Nephron (organoid): ENCODE measurements at regions not wholly inside any gene's neighbourhood (a gene's known extent, or its start where the extent isn't known, plus 50 kb on each side); places are given as distances from the start of the nearest gene placed in this dataset.
"Not testable (repeated sequence)": the region's sequence is repeated elsewhere in the genome, so short reads cannot be mapped to it uniquely, and the experiment has no call there.

Experiments
- H3K27ac Mint-ChIP-seq, 3 experiments: 2 replicates each; pipeline ENCODE4 v1.8.0; 2020; ENCODE audit warnings: mixed read lengths in 3 of 3, mild to moderate bottlenecking in 2 of 3, moderate library complexity in 1 of 3
- H3K27me3 Mint-ChIP-seq: 2 replicates; pipeline ENCODE4 v1.8.0; 2021; ENCODE audit warnings: low read depth, mild to moderate bottlenecking, moderate library complexity, mixed read lengths
- H3K36me3 Mint-ChIP-seq: 2 replicates; pipeline ENCODE4 v1.8.0; 2020; ENCODE audit warnings: low read depth, mixed read lengths
- H3K4me1 Mint-ChIP-seq: 2 replicates; pipeline ENCODE4 v1.8.0; 2020; ENCODE audit warnings: mixed read lengths
- H3K4me3 Mint-ChIP-seq, 3 experiments: 2 replicates each; pipeline ENCODE4 v1.8.0; 2020; ENCODE audit warnings: mild to moderate bottlenecking in 3 of 3, mixed read lengths in 3 of 3, moderate library complexity in 2 of 3
- H3K9me3 Mint-ChIP-seq: 2 replicates; pipeline ENCODE4 v1.8.0; 2020; ENCODE audit warnings: mixed read lengths

DNA sequence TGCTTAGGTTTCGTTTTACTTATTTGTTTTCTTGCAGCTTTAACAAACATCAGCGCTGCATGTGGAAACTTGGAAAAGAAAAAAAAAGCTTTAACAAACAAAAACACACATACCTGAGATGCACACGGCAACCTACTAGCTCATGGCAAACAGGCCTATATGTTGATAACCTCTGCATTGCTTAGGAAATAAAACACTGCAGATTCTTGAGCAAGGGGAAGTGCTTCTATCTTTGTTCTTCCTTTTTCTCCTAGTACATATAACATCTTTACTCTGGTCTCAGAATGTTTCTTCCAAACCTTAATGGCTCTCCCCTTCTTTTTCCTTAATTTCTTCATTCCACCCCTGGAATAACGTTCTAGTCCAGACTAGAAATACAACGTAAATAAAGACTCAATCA is 142.9 kb upstream of the NBPF9 start:
- H3K36me3 Mint-ChIP-seq, H3K4me1 Mint-ChIP-seq, H3K9me3 Mint-ChIP-seq, H3K27ac Mint-ChIP-seq, H3K4me3 Mint-ChIP-seq, H3K27me3 Mint-ChIP-seq: not testable (repeated sequence)

DNA sequence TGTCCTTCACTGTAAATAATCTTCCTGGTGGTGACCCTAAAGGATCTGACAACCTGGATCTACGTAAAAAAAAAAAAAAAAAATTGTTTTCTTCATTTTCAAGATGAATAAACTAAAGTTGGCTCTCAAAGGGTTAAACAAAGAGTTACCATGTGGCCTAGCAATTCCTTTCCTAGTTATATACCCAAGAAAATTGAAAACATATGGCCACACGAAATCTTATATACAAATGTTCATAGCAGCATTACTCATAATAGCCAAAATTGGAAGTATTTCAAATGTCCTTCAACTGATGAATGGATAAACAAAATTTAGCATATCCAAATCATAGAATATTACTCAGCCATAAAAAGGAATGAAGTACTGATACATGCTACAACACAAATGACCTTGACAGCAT is 145.3 kb upstream of the NBPF9 start:
- H3K4me3 Mint-ChIP-seq, H3K9me3 Mint-ChIP-seq, H3K4me1 Mint-ChIP-seq, H3K27ac Mint-ChIP-seq, H3K27me3 Mint-ChIP-seq, H3K36me3 Mint-ChIP-seq: not testable (repeated sequence)

DNA sequence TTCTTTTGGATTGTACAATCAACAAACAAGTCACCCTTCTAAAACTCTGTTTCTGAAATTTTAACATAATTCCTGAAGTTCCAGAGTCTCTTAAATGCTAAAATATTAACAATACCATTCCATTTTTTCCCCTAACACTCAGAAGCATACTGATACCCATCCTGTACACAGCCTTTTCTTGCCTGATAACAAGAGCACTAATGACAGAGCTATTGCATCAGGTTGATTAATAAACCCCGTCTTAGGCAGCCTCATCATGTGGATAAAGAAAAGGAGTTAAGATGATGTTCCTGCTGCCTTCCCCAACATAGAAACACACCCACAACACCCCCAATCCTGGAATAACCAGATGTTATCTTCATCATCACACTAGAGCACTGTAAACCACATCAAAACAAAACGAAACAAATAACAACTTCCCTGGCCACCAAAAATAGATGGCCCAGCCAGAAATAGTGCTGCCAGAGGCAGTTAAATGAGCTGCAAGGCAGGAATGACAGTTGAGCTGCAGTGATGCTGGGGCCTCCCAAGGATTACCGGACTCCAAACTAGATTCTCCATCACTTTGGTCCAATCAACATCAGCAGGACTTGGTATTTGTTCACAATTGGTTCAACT is 146.6 kb upstream of the NBPF9 start:
- H3K36me3 Mint-ChIP-seq, H3K27ac Mint-ChIP-seq, H3K27me3 Mint-ChIP-seq, H3K9me3 Mint-ChIP-seq, H3K4me3 Mint-ChIP-seq, H3K4me1 Mint-ChIP-seq: not testable (repeated sequence)

DNA sequence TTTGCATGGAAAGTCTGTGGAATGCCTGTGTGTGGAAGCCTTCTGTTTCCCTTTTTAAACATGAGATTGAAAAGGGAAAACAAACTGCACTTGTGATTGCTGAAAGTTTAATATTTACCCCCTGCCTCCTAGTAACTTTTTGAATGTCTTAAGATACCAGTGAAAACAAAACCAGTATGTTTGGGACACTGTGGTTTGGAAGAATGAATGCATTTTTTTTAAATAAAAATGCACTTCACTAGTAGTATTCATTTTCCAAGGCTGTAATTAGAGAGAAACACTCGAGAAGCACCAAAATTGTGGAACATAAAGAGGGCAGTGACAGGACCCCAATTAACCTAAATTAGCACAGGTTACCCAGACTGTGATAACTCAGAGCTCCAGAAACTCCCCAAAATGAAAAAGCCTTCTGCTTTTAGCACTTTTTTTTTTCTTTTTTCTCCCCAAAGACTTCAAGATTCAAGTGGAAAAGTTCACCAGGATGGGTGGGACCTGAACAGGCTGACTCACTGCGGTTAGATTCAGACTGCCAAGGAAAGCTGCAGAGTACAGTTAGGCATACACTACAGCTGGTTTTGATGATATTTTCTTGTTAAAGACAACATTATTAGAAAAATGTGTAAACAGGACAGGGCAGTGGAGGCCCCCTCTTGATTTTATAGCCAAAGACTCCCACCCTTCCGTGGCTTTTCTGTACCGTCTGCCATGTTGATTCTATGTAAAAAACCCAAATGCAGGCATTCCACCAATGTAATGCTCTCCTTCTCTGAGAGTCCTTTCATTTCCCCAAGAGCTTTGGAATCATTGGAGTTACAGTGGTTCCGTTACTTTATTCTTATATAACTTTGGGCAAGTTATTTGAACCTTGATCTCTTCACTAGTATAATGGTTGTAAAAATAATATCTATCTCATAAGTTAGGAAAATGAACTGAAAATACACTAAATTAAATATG is 151.8 kb upstream of the NBPF9 start:
- not testable (repeated sequence) for H3K27me3 Mint-ChIP-seq, H3K4me3 Mint-ChIP-seq, H3K36me3 Mint-ChIP-seq, H3K4me1 Mint-ChIP-seq, H3K27ac Mint-ChIP-seq, H3K9me3 Mint-ChIP-seq

DNA sequence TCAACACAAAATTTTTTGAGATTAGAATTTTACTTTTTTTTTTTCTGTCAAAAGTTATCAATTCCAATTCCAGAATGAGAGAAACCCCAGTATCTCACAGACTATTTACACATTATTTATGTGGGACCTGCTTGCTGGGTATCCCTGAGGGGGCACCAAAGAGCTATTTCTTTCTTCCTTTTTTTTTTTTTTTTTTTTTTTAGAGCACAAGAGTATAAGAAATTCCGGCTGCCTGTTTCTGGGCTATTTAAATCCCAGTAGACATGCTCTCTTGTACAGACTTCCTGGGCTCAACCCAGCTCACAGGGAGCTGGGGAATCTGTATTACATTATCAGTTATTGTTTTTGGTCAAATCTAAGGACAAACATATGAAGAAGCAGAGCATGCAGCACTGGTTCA is 156.9 kb upstream of the NBPF9 start:
- not testable (repeated sequence) for H3K27ac Mint-ChIP-seq, H3K27me3 Mint-ChIP-seq, H3K36me3 Mint-ChIP-seq, H3K4me3 Mint-ChIP-seq, H3K9me3 Mint-ChIP-seq, H3K4me1 Mint-ChIP-seq

DNA sequence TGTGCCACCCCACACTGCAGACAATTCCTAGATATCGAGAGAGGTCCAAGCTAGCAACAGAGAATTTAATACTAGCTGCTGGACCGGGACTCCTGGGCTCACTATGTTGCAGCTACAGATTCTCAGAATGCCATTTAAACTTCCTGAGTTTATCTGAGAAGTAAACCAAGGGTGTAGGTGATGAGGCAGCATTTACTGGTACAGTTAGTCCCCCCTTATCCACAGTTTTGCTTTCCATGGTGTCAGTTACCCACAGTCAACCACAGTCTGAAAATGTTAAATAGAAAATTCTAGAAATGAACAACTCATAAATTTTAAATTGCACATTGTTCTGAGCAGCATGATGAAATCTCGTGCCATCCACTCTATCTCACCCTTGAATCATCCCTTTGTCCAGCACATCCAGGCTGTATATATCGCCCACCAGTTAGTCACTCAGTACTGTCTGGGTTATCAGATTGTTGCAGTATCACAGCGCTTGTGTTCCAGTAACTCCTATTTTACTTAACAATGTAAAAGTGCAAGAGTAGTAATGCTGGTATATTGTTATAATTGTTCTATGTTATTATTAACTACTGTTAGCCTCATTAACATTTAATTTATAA is 157.5 kb upstream of the NBPF9 start:
- H3K36me3 Mint-ChIP-seq, H3K4me3 Mint-ChIP-seq, H3K4me1 Mint-ChIP-seq, H3K27ac Mint-ChIP-seq, H3K9me3 Mint-ChIP-seq, H3K27me3 Mint-ChIP-seq: not testable (repeated sequence)

DNA sequence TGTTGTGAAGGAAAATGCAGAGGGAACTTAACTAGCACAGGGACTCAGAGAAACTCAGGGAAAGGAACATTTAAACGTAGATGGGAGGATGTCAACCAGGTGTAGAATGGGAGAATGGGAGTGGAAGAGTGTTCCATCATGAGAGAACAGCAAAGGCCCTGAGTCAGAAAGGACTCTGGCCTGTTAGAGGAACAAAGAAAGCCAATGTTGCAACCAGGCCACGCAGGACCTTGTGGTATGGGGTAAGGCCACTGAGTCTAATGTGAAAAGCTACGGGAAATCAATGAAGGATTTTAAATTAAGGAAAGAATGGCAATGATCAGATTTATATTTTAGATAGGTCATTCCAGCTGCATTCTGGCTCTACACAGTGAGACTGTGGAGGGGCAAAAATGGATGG is 163.9 kb upstream of the NBPF9 start:
- not testable (repeated sequence) for H3K4me1 Mint-ChIP-seq, H3K27ac Mint-ChIP-seq, H3K27me3 Mint-ChIP-seq, H3K4me3 Mint-ChIP-seq, H3K36me3 Mint-ChIP-seq, H3K9me3 Mint-ChIP-seq

DNA sequence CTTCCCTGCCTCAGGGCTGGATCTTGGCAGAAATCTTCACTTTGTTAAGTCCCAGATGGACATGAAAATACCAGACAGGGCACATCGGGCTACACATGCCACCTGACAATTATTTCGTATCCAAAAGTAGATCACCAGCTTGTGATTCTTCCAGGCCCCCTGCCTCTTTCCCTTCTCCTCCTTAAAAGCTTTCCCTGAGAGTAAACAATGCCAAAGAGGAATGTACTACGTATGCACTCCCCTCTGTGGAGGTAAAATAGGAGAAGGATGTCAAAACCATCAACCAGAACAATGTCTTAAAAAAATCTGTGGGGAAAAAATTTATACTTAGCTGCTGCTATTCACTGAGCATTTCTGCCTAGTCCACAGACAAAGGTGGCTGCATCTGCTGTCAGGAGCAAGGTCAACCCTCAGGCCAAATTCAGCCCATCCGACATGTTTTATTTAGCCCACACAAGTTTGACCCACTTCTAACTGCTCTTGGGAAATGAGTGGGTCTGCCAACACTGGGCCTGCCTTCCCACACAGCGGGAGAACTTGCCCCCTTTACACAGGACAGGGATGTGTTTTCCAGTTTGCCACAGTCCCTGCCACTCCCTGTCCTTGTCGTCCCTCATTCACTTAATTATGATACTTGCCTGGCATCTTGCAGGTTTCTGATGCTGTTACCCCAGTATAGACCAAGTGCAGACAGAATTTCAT is 165.8 kb upstream of the NBPF9 start:
- not testable (repeated sequence) for H3K9me3 Mint-ChIP-seq, H3K4me3 Mint-ChIP-seq, H3K4me1 Mint-ChIP-seq, H3K27me3 Mint-ChIP-seq, H3K27ac Mint-ChIP-seq, H3K36me3 Mint-ChIP-seq

DNA sequence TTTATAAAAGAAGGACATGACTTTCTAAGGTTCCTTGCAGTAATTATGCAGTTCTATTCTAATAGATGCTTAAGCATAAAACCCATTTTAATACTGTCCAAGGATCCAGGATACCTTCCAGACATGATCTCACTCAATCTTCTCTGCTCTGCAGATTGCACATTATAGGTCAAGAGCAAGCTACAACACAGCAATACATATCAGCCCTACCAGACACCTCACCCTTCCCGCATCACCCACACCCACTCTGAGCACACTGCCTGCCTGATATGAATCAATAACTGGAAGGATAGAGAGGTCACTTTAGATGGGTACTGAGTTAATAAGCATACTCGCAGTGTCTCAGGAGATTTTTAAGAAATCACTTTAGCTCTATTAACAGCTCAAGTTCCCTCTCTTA is 166.5 kb upstream of the NBPF9 start:
- H3K27ac Mint-ChIP-seq, H3K9me3 Mint-ChIP-seq, H3K36me3 Mint-ChIP-seq: not testable (repeated sequence)

DNA sequence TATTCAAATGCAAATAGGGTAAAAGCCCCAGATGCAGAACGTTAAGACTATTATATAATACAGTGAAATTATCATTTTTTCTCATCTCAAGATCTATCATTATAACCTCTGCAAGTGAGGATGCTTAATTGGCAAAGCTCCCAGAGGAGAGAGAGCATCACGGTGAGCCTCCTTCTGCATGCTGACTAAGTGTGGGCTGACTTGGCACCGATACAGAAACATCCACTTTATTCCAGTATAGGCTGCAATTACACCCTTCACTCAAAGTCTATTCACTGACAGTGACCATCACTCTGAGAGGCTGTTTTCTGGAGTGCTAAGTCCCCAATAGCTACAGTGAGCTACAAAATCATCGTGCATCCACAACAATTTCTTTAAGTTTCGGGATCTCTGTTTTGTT is 171.1 kb upstream of the NBPF9 start:
- H3K9me3 Mint-ChIP-seq, H3K4me1 Mint-ChIP-seq, H3K27me3 Mint-ChIP-seq, H3K36me3 Mint-ChIP-seq, H3K27ac Mint-ChIP-seq, H3K4me3 Mint-ChIP-seq: not testable (repeated sequence)

More for the DNA sequence above, 166.5 kb upstream of the NBPF9 start:
- not testable (repeated sequence) for H3K4me3 Mint-ChIP-seq, H3K4me1 Mint-ChIP-seq, H3K27me3 Mint-ChIP-seq

DNA sequence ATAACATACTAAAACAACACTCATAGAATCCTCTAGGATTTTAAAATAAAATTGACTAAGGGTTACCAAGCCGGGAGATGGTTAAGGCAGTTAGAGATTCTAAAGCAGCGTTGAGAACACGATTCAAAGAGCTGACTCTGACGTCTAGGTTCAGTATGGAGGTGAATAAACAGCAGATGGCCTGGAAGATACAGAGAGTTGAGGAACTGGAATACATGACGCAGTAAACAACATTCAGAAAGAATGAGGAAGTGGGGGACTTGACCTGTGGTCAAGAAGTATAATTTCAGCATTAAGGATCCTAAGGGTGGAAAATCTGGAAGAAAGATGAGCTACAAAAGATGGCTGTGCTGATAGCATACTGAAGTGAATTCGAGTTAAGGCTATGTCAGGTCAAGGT is 172.5 kb upstream of the NBPF9 start:
- not testable (repeated sequence) for H3K4me1 Mint-ChIP-seq, H3K27ac Mint-ChIP-seq, H3K9me3 Mint-ChIP-seq, H3K27me3 Mint-ChIP-seq, H3K36me3 Mint-ChIP-seq, H3K4me3 Mint-ChIP-seq

DNA sequence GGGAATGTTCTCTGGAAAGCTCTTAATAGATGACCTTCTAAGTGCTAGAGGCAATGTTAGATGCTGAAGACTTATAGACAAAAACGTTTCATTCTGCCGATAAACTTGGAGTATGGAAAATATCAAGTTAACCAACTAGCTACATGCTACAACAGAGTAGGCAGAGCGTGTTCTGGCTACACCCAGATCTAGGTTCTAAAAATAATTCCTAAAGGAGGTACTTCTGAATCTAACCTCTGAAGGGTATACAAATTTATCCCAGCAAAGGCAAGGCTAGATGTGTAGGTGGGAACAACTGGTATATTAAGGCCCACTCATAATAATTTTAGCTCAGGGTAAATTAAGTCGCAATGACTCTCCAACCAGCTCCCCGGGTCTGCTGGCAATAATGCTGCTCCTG is 173.1 kb upstream of the NBPF9 start:
- not testable (repeated sequence) for H3K27me3 Mint-ChIP-seq, H3K9me3 Mint-ChIP-seq, H3K27ac Mint-ChIP-seq, H3K36me3 Mint-ChIP-seq, H3K4me1 Mint-ChIP-seq, H3K4me3 Mint-ChIP-seq

DNA sequence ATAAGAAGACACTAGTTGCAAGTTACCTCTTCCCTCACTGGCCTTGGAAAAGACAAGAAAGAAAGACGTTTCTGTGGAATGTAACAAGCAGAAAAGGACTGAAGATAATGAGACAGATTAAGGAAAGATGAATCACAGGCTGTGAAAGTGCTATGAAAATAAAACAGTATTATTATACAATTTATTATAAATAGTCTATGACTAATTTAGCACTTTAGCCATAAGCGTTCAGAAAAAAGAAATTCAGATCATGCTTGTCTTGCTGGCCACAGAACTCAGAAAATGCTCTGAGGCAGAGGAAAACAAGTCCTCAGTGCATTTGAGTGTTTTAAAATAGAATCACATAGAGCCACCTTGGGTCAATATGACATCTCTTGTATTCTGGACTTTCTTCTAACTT is 174.8 kb upstream of the NBPF9 start:
- not testable (repeated sequence) for H3K27me3 Mint-ChIP-seq, H3K4me3 Mint-ChIP-seq, H3K27ac Mint-ChIP-seq, H3K36me3 Mint-ChIP-seq, H3K4me1 Mint-ChIP-seq, H3K9me3 Mint-ChIP-seq

DNA sequence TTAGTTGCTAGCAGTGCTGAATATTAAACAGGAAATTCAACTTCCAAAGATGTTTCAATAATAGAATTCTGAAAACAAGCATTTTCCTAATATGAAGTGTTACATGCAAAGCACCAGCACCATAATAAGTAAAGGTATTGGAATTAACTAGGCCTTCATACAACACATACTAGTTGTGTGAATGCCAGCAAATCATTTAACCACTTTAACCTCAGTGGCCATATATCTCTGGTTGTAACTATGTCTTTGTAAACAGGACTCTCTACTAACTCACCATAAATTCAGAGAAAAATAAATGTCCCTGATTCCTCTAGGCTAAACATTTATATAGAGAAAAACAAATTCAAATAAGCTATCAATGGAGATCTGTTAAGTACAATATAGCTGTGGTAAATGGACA is 175.7 kb upstream of the NBPF9 start:
- H3K27me3 Mint-ChIP-seq, H3K27ac Mint-ChIP-seq, H3K36me3 Mint-ChIP-seq, H3K9me3 Mint-ChIP-seq, H3K4me3 Mint-ChIP-seq, H3K4me1 Mint-ChIP-seq: not testable (repeated sequence)

DNA sequence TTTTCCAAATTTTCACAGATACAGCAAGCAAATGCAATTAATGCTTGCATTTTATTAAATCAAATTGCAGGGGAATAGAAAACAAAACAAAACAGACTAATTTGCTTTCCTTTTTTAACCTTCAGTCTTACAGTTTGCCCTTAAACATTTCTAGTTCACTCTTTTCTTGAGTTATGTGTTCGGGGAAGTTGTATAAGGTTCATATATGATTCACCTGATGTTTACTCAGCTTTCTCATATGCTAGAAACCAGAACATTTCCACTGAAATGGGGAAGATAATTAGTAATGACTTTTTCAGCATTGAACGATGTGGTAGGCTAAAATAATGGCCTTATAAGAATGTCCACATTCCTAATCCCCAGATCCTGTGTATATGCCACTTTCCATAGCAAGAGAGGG is 176.2 kb upstream of the NBPF9 start:
- not testable (repeated sequence) for H3K27me3 Mint-ChIP-seq, H3K9me3 Mint-ChIP-seq, H3K36me3 Mint-ChIP-seq, H3K4me3 Mint-ChIP-seq, H3K4me1 Mint-ChIP-seq, H3K27ac Mint-ChIP-seq
